Suprapubic skin (tissue), 4 donors: ENCODE measurements at regions not wholly inside any gene's neighbourhood (a gene's known extent, or its start where the extent isn't known, plus 50 kb on each side); places are given as distances from the start of the nearest gene placed in this dataset.

Source experiments
- CTCF ChIP-seq, 2 donors: fragments of 200-600 bp in 1 of 2; fragments of 450-650 bp in 1 of 2; sonication (generic) in 1 of 2; IDR thresholded peaks; one replicate each; pipeline ENCODE4 v1.5.1; 2016 to 2019; ENCODE audit warnings: antibody characterized with exemption in 2 of 2, mild to moderate bottlenecking in 1 of 2, moderate library complexity in 1 of 2
- EP300 ChIP-seq: sonication (generic); formaldehyde crosslinking; IDR thresholded peaks from one replicate; pipeline ENCODE4 v1.6.1; 2017; ENCODE audit warnings: antibody characterized with exemption
- POLR2A ChIP-seq, 2 donors: fragments of 450-650 bp; IDR thresholded peaks; one replicate each; pipeline ENCODE4 v1.6.1; 2017; ENCODE audit warnings: antibody characterized with exemption in 2 of 2, mild to moderate bottlenecking in 2 of 2, moderate library complexity in 2 of 2
- POLR2AphosphoS5 ChIP-seq, 3 donors: sonication (generic); formaldehyde crosslinking; IDR thresholded peaks; one replicate each; pipeline ENCODE4 v1.6.1; 2017; ENCODE audit warnings: antibody characterized with exemption in 3 of 3

DNA sequence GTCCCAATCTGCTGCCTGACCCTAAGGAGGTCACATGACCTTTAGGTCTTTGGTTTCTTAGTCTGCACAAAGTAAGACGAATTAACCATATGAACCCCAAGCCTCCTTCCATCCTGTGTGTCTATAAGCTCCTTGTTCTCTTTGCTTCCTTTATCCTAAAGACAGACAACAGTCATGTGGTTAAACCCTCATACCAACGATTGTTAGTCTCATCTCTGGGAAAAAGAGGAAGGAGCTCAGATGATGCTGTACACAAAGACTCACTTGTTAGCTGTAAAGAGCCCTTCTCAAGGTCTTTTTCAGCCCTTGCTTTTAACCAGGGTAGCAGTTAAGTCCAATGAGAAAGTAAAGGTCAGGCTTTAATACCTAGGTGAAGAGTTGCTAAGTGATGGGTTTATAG lies 443.7 kb downstream of the TNS1 start:
- TF ChIP-seq CTCF (IDR thresholded peaks at IDR 0.05) (no peak), POLR2A (IDR thresholded peaks at IDR 0.05) (no peak), EP300 (no peak), POLR2AphosphoS5 (IDR thresholded peaks at IDR 0.05) (no peak)
